HG03565 (cell line): ENCODE measurements at regions not wholly inside any gene's neighbourhood (a gene's known extent, or its start where the extent isn't known, plus 50 kb on each side); places are given as distances from the start of the nearest gene placed in this dataset.

Experiments used
- ATAC-seq: cut with Tn5 transposase; IDR thresholded peaks from one replicate; pipeline ENCODE4 v1.9.1; 2021; ENCODE audit warnings: mild to moderate bottlenecking, moderate library complexity; ENCODE audit not compliant: unreplicated experiment

- ATAC-seq, result no peak
These were observed 217.8 kb upstream of the HCCS start for GRCh38 chrX:10893366-10893765.

GRCh38 chrX:10893976-10894375 is 217.2 kb upstream of the HCCS start:
- ATAC-seq, result no peak

- no peak for ATAC-seq
These were observed 213.4 kb upstream of the HCCS start for GRCh38 chrX:10897768-10898167.

GRCh38 chrX:10900585-10901289 is 210.4 kb upstream of the HCCS start:
- no peak for ATAC-seq

GRCh38 chrX:10901290-10901633 is 209.9 kb upstream of the HCCS start:
- ATAC-seq, result no peak

- no peak for ATAC-seq
These were observed 209.1 kb upstream of the HCCS start for GRCh38 chrX:10902001-10902400.

GRCh38 chrX:10903523-10903922 is 207.6 kb upstream of the HCCS start:
- no peak for ATAC-seq

- ATAC-seq, result no peak
These were observed 206.9 kb upstream of the HCCS start for GRCh38 chrX:10904220-10904619.

GRCh38 chrX:10906866-10907265 is 204.3 kb upstream of the HCCS start:
- no peak for ATAC-seq

GRCh38 chrX:10922159-10922558 is 189.0 kb upstream of the HCCS start:
- ATAC-seq, result no peak

GRCh38 chrX:10922835-10923234 is 188.3 kb upstream of the HCCS start:
- ATAC-seq, result no peak

GRCh38 chrX:10923466-10923865 is 187.7 kb upstream of the HCCS start:
- no peak for ATAC-seq

- no peak for ATAC-seq
These were observed 184.7 kb upstream of the HCCS start for GRCh38 chrX:10926404-10926803.

GRCh38 chrX:10926891-10927290 is 184.2 kb upstream of the HCCS start:
- no peak for ATAC-seq

GRCh38 chrX:10929747-10930146 is 181.4 kb upstream of the HCCS start:
- no peak for ATAC-seq

GRCh38 chrX:10930151-10930550 is 181.0 kb upstream of the HCCS start:
- no peak for ATAC-seq

- ATAC-seq, result no peak
These were observed 179.2 kb upstream of the HCCS start for GRCh38 chrX:10931976-10932375.

- ATAC-seq, result no peak
These were observed 178.2 kb upstream of the HCCS start for GRCh38 chrX:10932842-10933440.

GRCh38 chrX:10935501-10935900 is 175.6 kb upstream of the HCCS start:
- no peak for ATAC-seq

GRCh38 chrX:10936976-10937375 is 174.2 kb upstream of the HCCS start:
- ATAC-seq, result no peak

- no peak for ATAC-seq
These were observed 172.7 kb upstream of the HCCS start for GRCh38 chrX:10938365-10938923.

GRCh38 chrX:10939424-10939823 is 171.7 kb upstream of the HCCS start:
- no peak for ATAC-seq
